GM10266 (cell line): ENCODE measurements at regions not wholly inside any gene's neighbourhood (a gene's known extent, or its start where the extent isn't known, plus 50 kb on each side); places are given as distances from the start of the nearest gene placed in this dataset.

ENCODE experiments used
- DNase-seq: peaks from one replicate; pipeline ENCODE4 v3.0.0; 2012; ENCODE audit errors: extremely low spot score
- TF ChIP-seq, protein P1 (sequence below): IDR thresholded peaks from 2 replicates; pipeline ENCODE4 v1.5.1; 2012; ENCODE audit warnings: mild to moderate bottlenecking, low read depth; ENCODE audit not compliant: control insufficient read depth, insufficient read depth; ENCODE audit errors: missing control alignments

DNA sequence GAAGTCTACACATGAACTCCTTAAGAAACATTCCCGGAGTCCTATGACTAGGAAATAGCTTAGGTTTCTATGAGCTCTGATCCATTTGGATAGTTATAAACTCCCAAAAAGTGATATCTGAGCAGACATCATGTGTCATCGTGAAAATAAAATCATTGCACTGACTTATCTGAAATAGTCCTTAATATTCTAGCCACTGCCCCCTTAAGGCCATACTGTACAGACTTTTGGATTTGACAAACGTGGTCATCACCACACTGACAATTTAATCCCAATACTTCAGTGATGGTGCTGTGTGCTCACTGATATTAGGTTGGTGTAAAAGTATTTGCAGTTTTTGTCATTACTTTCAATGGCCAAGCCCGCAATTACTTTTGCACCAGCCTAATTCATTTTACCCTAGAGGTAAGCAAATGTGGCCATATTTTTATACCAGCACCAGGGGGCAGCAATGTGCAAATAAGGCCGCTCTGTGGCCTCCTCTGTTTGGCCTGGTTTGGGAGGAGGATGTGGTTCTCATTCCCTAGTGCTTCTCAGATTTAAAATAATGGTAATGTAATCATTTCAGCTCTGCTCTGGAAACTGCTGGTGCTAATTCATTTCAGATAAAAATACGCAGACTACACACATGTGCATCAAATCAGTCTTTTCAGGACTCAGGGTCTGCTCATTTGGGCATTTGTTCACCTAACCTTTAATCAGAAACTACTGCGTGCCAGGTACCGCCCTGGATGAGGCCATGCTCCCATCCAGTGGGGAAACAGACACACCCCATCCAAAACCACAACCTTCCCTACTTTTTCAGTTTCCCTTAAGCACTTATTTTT lies 196.4 kb upstream of the C1QTNF7 start:
- TF ChIP-seq, protein P1, sequence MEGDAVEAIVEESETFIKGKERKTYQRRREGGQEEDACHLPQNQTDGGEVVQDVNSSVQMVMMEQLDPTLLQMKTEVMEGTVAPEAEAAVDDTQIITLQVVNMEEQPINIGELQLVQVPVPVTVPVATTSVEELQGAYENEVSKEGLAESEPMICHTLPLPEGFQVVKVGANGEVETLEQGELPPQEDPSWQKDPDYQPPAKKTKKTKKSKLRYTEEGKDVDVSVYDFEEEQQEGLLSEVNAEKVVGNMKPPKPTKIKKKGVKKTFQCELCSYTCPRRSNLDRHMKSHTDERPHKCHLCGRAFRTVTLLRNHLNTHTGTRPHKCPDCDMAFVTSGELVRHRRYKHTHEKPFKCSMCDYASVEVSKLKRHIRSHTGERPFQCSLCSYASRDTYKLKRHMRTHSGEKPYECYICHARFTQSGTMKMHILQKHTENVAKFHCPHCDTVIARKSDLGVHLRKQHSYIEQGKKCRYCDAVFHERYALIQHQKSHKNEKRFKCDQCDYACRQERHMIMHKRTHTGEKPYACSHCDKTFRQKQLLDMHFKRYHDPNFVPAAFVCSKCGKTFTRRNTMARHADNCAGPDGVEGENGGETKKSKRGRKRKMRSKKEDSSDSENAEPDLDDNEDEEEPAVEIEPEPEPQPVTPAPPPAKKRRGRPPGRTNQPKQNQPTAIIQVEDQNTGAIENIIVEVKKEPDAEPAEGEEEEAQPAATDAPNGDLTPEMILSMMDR: peak; percentile 66
- peak; percentile 52 for DNase-seq

DNA sequence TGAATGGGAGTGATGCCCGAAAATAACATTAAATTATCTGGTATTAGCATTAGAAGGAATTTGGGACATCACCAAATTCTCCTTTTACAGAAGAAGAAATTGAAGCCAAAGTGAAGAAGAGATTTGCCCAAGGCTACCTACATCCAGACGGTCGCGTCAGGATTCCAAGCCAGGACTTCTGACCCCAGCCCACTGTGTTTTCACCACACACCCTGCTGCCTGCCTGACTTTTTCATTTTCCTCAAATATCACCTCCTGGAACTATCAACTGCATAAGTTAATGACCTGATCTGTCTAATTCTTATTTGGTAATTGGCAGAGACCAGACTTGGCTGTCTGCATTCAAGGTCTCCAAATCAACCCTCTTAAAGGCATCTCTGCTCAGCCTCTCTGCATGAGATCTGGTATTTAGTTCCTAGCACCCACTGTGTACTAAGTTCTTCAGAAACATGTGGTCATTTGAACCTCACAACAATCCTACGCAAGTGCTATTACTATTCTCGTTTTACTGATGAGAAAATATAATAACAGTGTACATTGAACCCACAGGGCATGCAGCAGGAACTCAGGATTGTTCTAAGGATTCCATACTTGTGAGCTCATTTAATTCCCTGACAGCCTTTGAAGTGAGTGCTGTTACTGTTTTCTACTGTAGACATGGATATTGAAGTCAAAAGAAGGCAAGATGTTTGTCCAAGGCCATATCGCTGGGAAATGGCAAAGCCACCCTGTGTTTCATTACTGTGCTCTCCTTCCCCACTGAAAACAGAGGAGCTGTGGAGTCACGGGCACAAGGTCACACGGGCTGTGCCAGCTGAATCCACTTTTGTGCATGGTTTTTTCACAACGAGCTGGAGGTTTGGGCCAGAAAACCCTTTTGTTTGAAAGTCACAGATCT lies 195.2 kb upstream of the C1QTNF7 start:
- TF ChIP-seq, protein P1: no peak
- DNase-seq: no peak

GRCh38 chr4:15233264-15233597 lies 194.6 kb upstream of the C1QTNF7 start:
- no peak for DNase-seq
- TF ChIP-seq, protein P1: no peak

GRCh38 chr4:15233626-15234025 lies 194.2 kb upstream of the C1QTNF7 start:
- TF ChIP-seq, protein P1: no peak
- DNase-seq: peak; percentile 31

- no peak for DNase-seq
- TF ChIP-seq, protein P1: no peak
These were observed 193.5 kb upstream of the C1QTNF7 start for GRCh38 chr4:15234116-15234855.

GRCh38 chr4:15234856-15235126 lies 193.0 kb upstream of the C1QTNF7 start:
- TF ChIP-seq, protein P1: no peak
- no peak for DNase-seq
